HCT116 (cell line): ENCODE measurements at regions not wholly inside any gene's neighbourhood (a gene's known extent, or its start where the extent isn't known, plus 50 kb on each side); places are given as distances from the start of the nearest gene placed in this dataset.

Source experiments
- ATAC-seq: fragments of 200-7000 bp; cut with Tn5 transposase; 2 replicates; pipeline ENCODE4 v1.9.1; 2020; ENCODE audit warnings: mild to moderate bottlenecking, moderate library complexity
- BruUV-seq: library from RNA; stranded (reverse); fragments of 400-500 nt; replicated peaks from 2 replicates; lab custom pipeline; 2021; lab: Mats Ljungman, UMichigan
- CTCF ChIA-PET: fragments of 300-600 bp; sonication (Branson Sonifier 250); formaldehyde crosslinking; loops from one replicate; lab custom pipeline; 2021; ENCODE audit warnings: antibody characterized with exemption; lab: Charles Lee
- POLR2A ChIA-PET: fragments of 300-600, 350-600 bp; sonication (Branson Sonifier 250); formaldehyde crosslinking; loops from one replicate; lab custom pipeline; 2021; ENCODE audit warnings: antibody characterized with exemption; lab: Charles Lee
- RAD21 ChIA-PET, 2 experiments: fragments of 300-600 bp; sonication (Branson Sonifier 250); formaldehyde crosslinking; loops; one replicate each; lab custom pipeline; 2023; ENCODE audit warnings: low total read pairs in 2 of 2; ENCODE audit not compliant: uncharacterized antibody in 2 of 2, unreplicated experiment in 2 of 2, low non-redundant PET in 1 of 2; lab: Charles Lee
- DNase-seq: peaks from one replicate; pipeline ENCODE4 v3.0.0-alpha.2; 2010; ENCODE audit warnings: low read depth, low spot score
- H2AFZ ChIP-seq: fragments of 200-600 bp; shearing (Covaris generic), sonication (generic); 2 replicates; pipeline ENCODE4 v1.6.1; 2017; ENCODE audit warnings: low read depth, mixed run types, mixed read lengths, antibody characterized with exemption, low read length; ENCODE audit not compliant: poor library complexity, severe bottlenecking
- H3K27ac ChIP-seq: 2 replicates; pipeline ENCODE4 v1.5.1; 2012; ENCODE audit warnings: low read depth, low read length
- H3K27me3 ChIP-seq: fragments of 200-600 bp; sonication (generic); 2 replicates; pipeline ENCODE4 v1.6.1; 2016; ENCODE audit warnings: mixed run types, low read length, mixed read lengths; ENCODE audit not compliant: insufficient read depth
- H3K36me3 ChIP-seq, 2 experiments: fragments of 200-500 bp in 1 of 2; fragments of 200-600 bp in 1 of 2; sonication (Bioruptor generic) in 1 of 2; sonication (generic) in 1 of 2; 2 replicates each; pipeline versions ENCODE4 v1.5.1 to v1.6.1; 2014 to 2016; ENCODE audit warnings: low read length in 2 of 2, inconsistent platforms in 1 of 2, mixed read lengths in 1 of 2, mixed run types in 1 of 2; ENCODE audit not compliant: insufficient read depth in 2 of 2, control insufficient read depth in 1 of 2
- H3K4me1 ChIP-seq, 2 experiments: fragments of 200-600 bp in 1 of 2; sonication (generic) in 1 of 2; 2 replicates each; pipeline versions ENCODE4 v1.5.1 to v1.6.1; 2012 to 2017; ENCODE audit warnings: low read length in 2 of 2, inconsistent platforms in 1 of 2, mild to moderate bottlenecking in 1 of 2, mixed read lengths in 1 of 2, mixed run types in 1 of 2, moderate library complexity in 1 of 2; ENCODE audit not compliant: insufficient read depth in 2 of 2, control insufficient read depth in 1 of 2
- H3K4me2 ChIP-seq: fragments of 200-600 bp; sonication (generic); 2 replicates; pipeline ENCODE4 v1.6.1; 2017; ENCODE audit warnings: mixed run types, low read length, mixed read lengths
- H3K4me3 ChIP-seq, 2 experiments: fragments of 200-600 bp in 1 of 2; sonication (generic) in 1 of 2; replicated peaks in 1 of 2; 2 replicates each; pipeline ENCODE4 v1.5.1; 2011 to 2016; ENCODE audit warnings: low read length in 2 of 2, control low read depth in 1 of 2, low read depth in 1 of 2, mild to moderate bottlenecking in 1 of 2, mixed read lengths in 1 of 2, mixed run types in 1 of 2
- H3K79me2 ChIP-seq: fragments of 200-600 bp; sonication (generic); 2 replicates; pipeline ENCODE4 v1.6.1; 2017; ENCODE audit warnings: mild to moderate bottlenecking, mixed run types, low read length, moderate library complexity, mixed read lengths; ENCODE audit not compliant: insufficient read depth
- H3K9ac ChIP-seq: fragments of 200-600 bp; sonication (generic); 2 replicates; pipeline ENCODE4 v1.6.1; 2016; ENCODE audit warnings: low read length, mixed read lengths
- H3K9me2 ChIP-seq: fragments of 200-600 bp; sonication (generic), shearing (Covaris generic); 2 replicates; pipeline ENCODE4 v1.6.1; 2017; ENCODE audit warnings: mixed run types, mild to moderate bottlenecking, moderate library complexity; ENCODE audit not compliant: insufficient read depth
- H3K9me3 ChIP-seq, 2 experiments: fragments of 200-500 bp in 1 of 2; fragments of 200-600 bp in 1 of 2; sonication (Bioruptor generic) in 1 of 2; sonication (generic) in 1 of 2; 2 replicates each; pipeline ENCODE4 v1.6.1; 2014 to 2017; ENCODE audit warnings: low read length in 2 of 2, mixed read lengths in 2 of 2, inconsistent platforms in 1 of 2, low read depth in 1 of 2, mild to moderate bottlenecking in 1 of 2, mixed run types in 1 of 2, moderate library complexity in 1 of 2; ENCODE audit not compliant: control insufficient read depth in 1 of 2, insufficient read depth in 1 of 2
- H4K20me1 ChIP-seq: fragments of 200-600 bp; sonication (generic), shearing (Covaris generic); 2 replicates; pipeline ENCODE4 v1.6.1; 2017; ENCODE audit warnings: mixed run types, mild to moderate bottlenecking, moderate library complexity; ENCODE audit not compliant: insufficient read depth
- CBX3 ChIP-seq: IDR thresholded peaks from 2 replicates; pipeline ENCODE4 v1.6.1; 2012; ENCODE audit warnings: low read depth
- CEBPB ChIP-seq: IDR thresholded peaks from 2 replicates; pipeline ENCODE4 v1.6.1; 2012; ENCODE audit warnings: low read depth
- EZH2phosphoT487 ChIP-seq: fragments of 200-600 bp; IDR thresholded peaks from 2 replicates; pipeline ENCODE4 v1.6.1; 2018; ENCODE audit warnings: antibody characterized with exemption, borderline replicate concordance
- FOSL1 ChIP-seq: IDR thresholded peaks from 2 replicates; pipeline ENCODE4 v1.6.1; 2012; ENCODE audit warnings: low read depth
- JUND ChIP-seq: IDR thresholded peaks from 2 replicates; pipeline ENCODE4 v1.6.1; 2012
- RAD21 ChIP-seq: IDR thresholded peaks from 2 replicates; pipeline ENCODE4 v1.6.1; 2012; ENCODE audit warnings: low read depth, mild to moderate bottlenecking
- REST ChIP-seq: IDR thresholded peaks from 2 replicates; pipeline ENCODE4 v1.6.1; 2012; ENCODE audit warnings: low read depth
- SIN3A ChIP-seq: IDR thresholded peaks from 2 replicates; pipeline ENCODE4 v1.6.1; 2012; ENCODE audit warnings: low read depth
- ZNF274 ChIP-seq: fragments of 200-500 bp; sonication (Bioruptor generic); IDR thresholded peaks from 2 replicates; pipeline ENCODE4 v1.6.1; 2014; ENCODE audit warnings: mild to moderate bottlenecking, low read depth, low read length, inconsistent platforms
- intact Hi-C: fragments of 100-400 bp; cut with micrococcal nuclease; formaldehyde crosslinking; loops from 2 replicates; pipeline ENCODE4 v1.10.0; 2022
- TF ChIP-seq, protein P1 (sequence below): IDR thresholded peaks from 2 replicates; pipeline ENCODE4 v1.6.1; 2012

GRCh38 chr6:147077251-147077650 is 127.0 kb upstream of the STXBP5 start:
- no peaks in the 10 kb centered on the region for H3K27me3 ChIP-seq
- no peaks in the 10 kb centered on the region for H3K79me2 ChIP-seq
- no peaks in the 10 kb centered on the region for H3K36me3 ChIP-seq
- ChIA-PET POLR2A (no interaction called here), CTCF (no interaction called here), RAD21 (no interaction called here)
- H3K9me3 ChIP-seq = no peaks in the 10 kb centered on the region
- H2AFZ ChIP-seq = no peak overlapping the region
- no peak overlapping the region for H3K27ac ChIP-seq
- peaks cover 9 to 18% of the 10 kb centered on the region in 2 experiments for H3K4me1 ChIP-seq
- H3K4me2 ChIP-seq = no peak overlapping the region
- H4K20me1 ChIP-seq = no peaks in the 10 kb centered on the region
- DNase-seq (no peak), ATAC-seq (no peak)
- intact Hi-C loops = no loop called here
- no TSS peak for BruUV-seq
- TF ChIP-seq FOSL1 = no peak
- no peak for TF ChIP-seq RAD21
- TF ChIP-seq REST = no peak
- no peak for TF ChIP-seq EZH2phosphoT487
- TF ChIP-seq, protein P1, sequence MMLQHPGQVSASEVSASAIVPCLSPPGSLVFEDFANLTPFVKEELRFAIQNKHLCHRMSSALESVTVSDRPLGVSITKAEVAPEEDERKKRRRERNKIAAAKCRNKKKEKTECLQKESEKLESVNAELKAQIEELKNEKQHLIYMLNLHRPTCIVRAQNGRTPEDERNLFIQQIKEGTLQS = no peak
- TF ChIP-seq CBX3 = no peak
- no peak for TF ChIP-seq SIN3A
- H3K4me3 ChIP-seq = no peak overlapping the region
- no peak overlapping the region for H3K9ac ChIP-seq
- no peaks in the 10 kb centered on the region for H3K9me2 ChIP-seq

DNA sequence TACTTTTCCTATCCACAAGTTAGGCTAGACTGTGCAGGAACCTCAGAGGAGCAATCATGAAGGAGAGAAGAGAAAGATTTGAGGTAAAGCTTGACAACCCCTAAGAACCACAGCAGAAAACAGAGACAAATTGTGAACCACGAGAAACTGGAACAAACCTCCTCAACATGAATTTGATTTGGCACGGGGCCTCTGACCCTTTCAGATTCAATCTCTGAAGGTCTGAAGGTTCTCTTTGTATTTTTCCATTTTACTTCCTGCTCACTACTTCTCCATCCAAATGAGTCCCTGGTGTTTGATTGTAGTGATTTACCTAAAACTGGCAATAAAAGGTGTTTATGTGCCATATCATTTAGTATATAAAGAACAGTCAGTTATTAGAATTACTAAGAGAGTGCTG is 126.1 kb upstream of the STXBP5 start:
- CTCF ChIA-PET = no interaction called here
- no peaks in the 10 kb centered on the region for H3K9me3 ChIP-seq
- H2AFZ ChIP-seq = no peak overlapping the region
- DNase-seq (no peak), ATAC-seq (no peak)
- H3K4me1 ChIP-seq = peaks cover 9 to 18% of the 10 kb centered on the region in 2 experiments
- H3K36me3 ChIP-seq = no peaks in the 10 kb centered on the region
- intact Hi-C loops = no loop called here
- no TSS peak for BruUV-seq
- no peak overlapping the region for H3K4me3 ChIP-seq
- TF ChIP-seq ZNF274 = no peak
- no peak for TF ChIP-seq JUND
- TF ChIP-seq, protein P1 = no peak
- TF ChIP-seq CBX3 = no peak
- no peak for TF ChIP-seq CEBPB
- H3K27ac ChIP-seq = no peak overlapping the region
- POLR2A ChIA-PET = no interaction called here
- no peak overlapping the region for H3K9ac ChIP-seq
- no peak overlapping the region for H3K4me2 ChIP-seq
- no peaks in the 10 kb centered on the region for H3K79me2 ChIP-seq
- H4K20me1 ChIP-seq = no peaks in the 10 kb centered on the region
- H3K9me2 ChIP-seq = no peaks in the 10 kb centered on the region
- RAD21 ChIA-PET = no interaction called here
- H3K27me3 ChIP-seq = no peaks in the 10 kb centered on the region
